Spinal cord (tissue), 9 donors: ENCODE measurements at regions not wholly inside any gene's neighbourhood (a gene's known extent, or its start where the extent isn't known, plus 50 kb on each side); places are given as distances from the start of the nearest gene placed in this dataset.
"Not testable (repeated sequence)": the region's sequence is repeated elsewhere in the genome, so short reads cannot be mapped to it uniquely, and the experiment has no call there.

ENCODE experiments used
- DNase-seq, 6 donors: peaks; one replicate each; pipeline versions ENCODE4 v3.0.0 to v3.0.0-alpha.2; 2013 to 2015; ENCODE audit warnings: low spot score in 6 of 6, low read depth in 4 of 6
- H3K27ac ChIP-seq: one replicate; pipeline ENCODE4 v1.5.1; 2013; ENCODE audit warnings: low read depth, low read length, control low read depth
- H3K27me3 ChIP-seq: one replicate; pipeline ENCODE4 v1.6.1; 2013; ENCODE audit warnings: low read length; ENCODE audit not compliant: control insufficient read depth, insufficient read depth
- H3K36me3 ChIP-seq: one replicate; pipeline ENCODE4 v1.6.1; 2013; ENCODE audit warnings: low read length; ENCODE audit not compliant: control insufficient read depth, insufficient read depth
- H3K4me1 ChIP-seq: one replicate; pipeline ENCODE4 v1.6.1; 2013; ENCODE audit warnings: low read length; ENCODE audit not compliant: control insufficient read depth, insufficient read depth
- H3K4me3 ChIP-seq: one replicate; pipeline ENCODE4 v1.5.1; 2013; ENCODE audit warnings: low read depth, low read length, control low read depth
- H3K9me3 ChIP-seq: one replicate; pipeline ENCODE4 v1.6.1; 2013; ENCODE audit warnings: low read length; ENCODE audit not compliant: control insufficient read depth, insufficient read depth
- WGBS: methylation state at CpG from one replicate; pipeline ENCODE4 v1.1.5; 2013; ENCODE audit warnings: missing lambda C conversion rate; ENCODE audit not compliant: insufficient coverage; 5-methylcytosine and 5-hydroxymethylcytosine counted together
- donor health status: healthy.

- Histone ChIP-seq H3K27me3 (no peaks in the 10 kb centered on the region), H3K27ac (no peak overlapping the region), H3K9me3 (no peaks in the 10 kb centered on the region), H3K4me1 (no peaks in the 10 kb centered on the region), H3K36me3 (no peaks in the 10 kb centered on the region), H3K4me3 (no peak overlapping the region)
- peak in 1 of 6 donors; percentile 3 for DNase-seq
- WGBS: 58% methylated on average over 2 of the region's 3 CpGs
Observed at GRCh38 chr5:130759061-130759460, 406.0 kb downstream of the HINT1 start.

DNA sequence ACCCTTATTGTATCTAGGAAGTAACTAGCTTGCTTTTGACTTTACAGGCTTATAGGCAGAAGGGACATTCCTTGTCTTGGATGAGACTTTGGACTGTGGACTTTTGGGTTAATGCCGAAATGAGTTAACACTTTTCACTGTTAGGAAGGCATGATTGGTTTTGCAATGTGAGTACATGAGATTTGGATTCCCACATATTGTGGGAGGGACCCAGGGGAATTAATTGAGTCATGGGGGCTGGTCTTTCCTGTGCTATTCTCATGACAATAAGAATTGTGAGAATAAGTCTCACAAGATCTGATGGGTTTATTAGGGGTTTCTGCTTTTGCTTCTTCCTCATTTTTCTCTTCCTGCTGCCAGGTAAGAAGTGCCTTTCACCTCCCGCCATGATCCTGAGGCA lies 417.5 kb downstream of the HINT1 start:
- Histone ChIP-seq H3K9me3 (peaks cover 1% of the 10 kb centered on the region), H3K36me3 (no peaks in the 10 kb centered on the region), H3K4me1 (no peaks in the 10 kb centered on the region), H3K27me3 (no peaks in the 10 kb centered on the region), H3K4me3 (no peak overlapping the region), H3K27ac (no peak overlapping the region)
- DNase-seq: no peak
- 100% methylated on average over 2 of the region's 2 CpGs for WGBS

GRCh38 chr5:130746641-130747040 lies 418.4 kb downstream of the HINT1 start:
- not testable (repeated sequence) for H3K4me1 ChIP-seq, DNase-seq, H3K4me3 ChIP-seq, H3K9me3 ChIP-seq, H3K27me3 ChIP-seq, H3K36me3 ChIP-seq, H3K27ac ChIP-seq

- peak in 1 of 6 donors; percentile 68 for DNase-seq
- WGBS: 83% methylated on average over 1 of the region's 1 CpG
Observed at GRCh38 chr5:130743092-130743491, 422.0 kb downstream of the HINT1 start.

DNA sequence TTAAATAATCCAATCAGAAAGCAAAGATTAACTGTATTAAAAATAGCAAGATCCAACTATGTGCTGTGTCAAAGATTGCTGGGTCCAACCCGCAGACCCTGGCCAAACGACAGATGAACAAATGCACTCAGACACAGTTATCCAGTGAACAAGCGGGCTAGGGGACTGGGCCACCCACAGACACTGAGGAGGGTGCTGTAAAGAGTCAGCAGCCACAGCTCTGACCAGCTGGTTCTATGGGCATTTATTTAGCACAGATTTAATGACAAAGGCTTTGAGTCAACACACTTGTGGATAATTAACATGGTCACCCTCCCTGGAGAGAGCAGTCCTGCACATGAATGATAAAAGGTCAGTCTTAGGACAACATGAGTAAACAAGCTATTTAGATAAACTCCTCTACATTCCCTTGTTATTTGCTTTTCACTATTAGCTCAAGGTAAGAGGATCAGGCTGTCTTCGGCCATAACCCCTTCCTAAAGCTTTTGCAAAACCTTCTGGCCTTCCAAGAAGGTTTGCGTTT lies 424.9 kb downstream of the HINT1 start:
- WGBS: 98% methylated on average over 3 of the region's 5 CpGs
- H3K27ac ChIP-seq: no peak overlapping the region
- H3K27me3 ChIP-seq: no peaks in the 10 kb centered on the region
- no peak for DNase-seq
- H3K4me1 ChIP-seq: no peaks in the 10 kb centered on the region
- no peaks in the 10 kb centered on the region for H3K9me3 ChIP-seq
- H3K4me3 ChIP-seq: no peak overlapping the region
- no peaks in the 10 kb centered on the region for H3K36me3 ChIP-seq

More at GRCh38 chr5:130743092-130743491, 422.0 kb downstream of the HINT1 start:
- Histone ChIP-seq H3K36me3 (no peaks in the 10 kb centered on the region), H3K27ac (no peak overlapping the region), H3K4me1 (no peaks in the 10 kb centered on the region), H3K4me3 (no peak overlapping the region), H3K9me3 (peaks cover 1% of the 10 kb centered on the region), H3K27me3 (no peaks in the 10 kb centered on the region)

GRCh38 chr5:130731839-130732238 lies 433.2 kb downstream of the HINT1 start:
- Histone ChIP-seq H3K9me3 (no peaks in the 10 kb centered on the region), H3K4me1 (no peaks in the 10 kb centered on the region), H3K27me3 (no peaks in the 10 kb centered on the region), H3K4me3 (no peak overlapping the region), H3K36me3 (no peaks in the 10 kb centered on the region), H3K27ac (no peak overlapping the region)
- no peak for DNase-seq
- WGBS: 95% methylated on average over 3 of the region's 4 CpGs

DNA sequence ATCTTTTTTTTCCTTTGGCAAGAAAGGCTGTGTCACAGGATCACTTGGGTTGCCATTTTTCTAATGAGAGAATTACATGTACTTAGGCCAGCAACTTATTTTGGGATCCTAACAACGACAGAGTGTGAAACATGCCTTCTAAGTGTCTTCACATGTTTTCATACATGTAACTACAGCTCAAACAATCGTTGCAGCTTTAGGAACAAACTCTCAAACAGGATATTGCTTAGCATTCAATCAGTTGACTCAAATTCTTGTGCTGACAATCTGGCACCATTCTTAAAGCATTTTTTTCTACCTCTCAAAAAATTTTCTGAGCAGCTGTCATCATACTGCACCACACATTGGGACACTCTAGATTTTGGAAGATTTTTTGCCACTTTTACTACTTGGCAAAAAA lies 435.5 kb downstream of the HINT1 start:
- Histone ChIP-seq H3K27me3 (no peaks in the 10 kb centered on the region), H3K27ac (no peak overlapping the region), H3K4me3 (no peak overlapping the region), H3K4me1 (no peaks in the 10 kb centered on the region), H3K9me3 (no peaks in the 10 kb centered on the region), H3K36me3 (no peaks in the 10 kb centered on the region)
- DNase-seq: peak in 1 of 6 donors; percentile 78
- 77% methylated on average over 2 of the region's 2 CpGs for WGBS

GRCh38 chr5:130727830-130728229 lies 437.2 kb downstream of the HINT1 start:
- Histone ChIP-seq H3K4me1 (no peaks in the 10 kb centered on the region), H3K9me3 (no peaks in the 10 kb centered on the region), H3K27me3 (no peaks in the 10 kb centered on the region), H3K4me3 (no peak overlapping the region), H3K36me3 (no peaks in the 10 kb centered on the region), H3K27ac (no peak overlapping the region)
- peak in 1 of 6 donors; percentile 23 for DNase-seq
- WGBS: 100% methylated on average over 1 of the region's 1 CpG

- no peaks in the 10 kb centered on the region for H3K4me1 ChIP-seq
- no peak overlapping the region for H3K27ac ChIP-seq
- no peaks in the 10 kb centered on the region for H3K9me3 ChIP-seq
- DNase-seq: no peak
- H3K27me3 ChIP-seq: no peaks in the 10 kb centered on the region
- 100% methylated on average over 2 of the region's 5 CpGs for WGBS
- no peak overlapping the region for H3K4me3 ChIP-seq
- H3K36me3 ChIP-seq: no peaks in the 10 kb centered on the region
Observed at GRCh38 chr5:130724658-130725057, 440.4 kb downstream of the HINT1 start.

- Histone ChIP-seq H3K27me3 (no peaks in the 10 kb centered on the region), H3K27ac (no peak overlapping the region), H3K36me3 (no peaks in the 10 kb centered on the region), H3K4me3 (no peak overlapping the region), H3K4me1 (no peaks in the 10 kb centered on the region), H3K9me3 (no peaks in the 10 kb centered on the region)
- WGBS: no CpG with 5 or more reads among the region's 1 CpG
- peak in 3 of 6 donors; percentile 5 to 75 (median 63) for DNase-seq
Observed at GRCh38 chr5:130720355-130720754, 444.7 kb downstream of the HINT1 start.
